Lower lobe of right lung (tissue), 2 donors: ENCODE measurements at regions not wholly inside any gene's neighbourhood (a gene's known extent, or its start where the extent isn't known, plus 50 kb on each side); places are given as distances from the start of the nearest gene placed in this dataset.
"Not testable (repeated sequence)": the region's sequence is repeated elsewhere in the genome, so short reads cannot be mapped to it uniquely, and the experiment has no call there.

Source experiments
- ATAC-seq, 2 donors: fragments of 200-7000 bp; cut with Tn5 transposase; one replicate each; pipeline ENCODE4 v1.9.1; 2020 to 2022; ENCODE audit warnings: mild to moderate bottlenecking in 2 of 2, moderate library complexity in 2 of 2
- DNase-seq: peaks from one replicate; pipeline ENCODE4 v3.0.0-alpha.2; 2020
- H3K27ac ChIP-seq: fragments of 200-600 bp; one replicate; pipeline ENCODE4 v1.8.0; 2022
- H3K27me3 ChIP-seq: fragments of 200-600 bp; one replicate; pipeline ENCODE4 v1.8.0; 2022; ENCODE audit warnings: low read depth
- H3K36me3 ChIP-seq: fragments of 200-600 bp; one replicate; pipeline ENCODE4 v1.8.0; 2022; ENCODE audit warnings: mild to moderate bottlenecking
- H3K4me1 ChIP-seq: fragments of 200-600 bp; one replicate; pipeline ENCODE4 v1.8.0; 2022
- H3K4me3 ChIP-seq: fragments of 200-600 bp; one replicate; pipeline ENCODE4 v1.8.0; 2022; ENCODE audit warnings: mild to moderate bottlenecking
- H3K9me3 ChIP-seq: fragments of 200-600 bp; one replicate; pipeline ENCODE4 v1.8.0; 2022
- intact Hi-C: fragments of 100-400 bp; cut with DNase I; formaldehyde crosslinking; loops from one replicate; pipeline ENCODE4 v1.11.0; 2022
- TF ChIP-seq, protein P1 (sequence below): fragments of 200-600 bp; IDR thresholded peaks from one replicate; pipeline ENCODE4 v1.8.0; 2022; ENCODE audit warnings: antibody characterized with exemption, mild to moderate bottlenecking
- donor health status: DM: no; HTN: yes; CAD: no; lungs with severe emphysema.

DNA sequence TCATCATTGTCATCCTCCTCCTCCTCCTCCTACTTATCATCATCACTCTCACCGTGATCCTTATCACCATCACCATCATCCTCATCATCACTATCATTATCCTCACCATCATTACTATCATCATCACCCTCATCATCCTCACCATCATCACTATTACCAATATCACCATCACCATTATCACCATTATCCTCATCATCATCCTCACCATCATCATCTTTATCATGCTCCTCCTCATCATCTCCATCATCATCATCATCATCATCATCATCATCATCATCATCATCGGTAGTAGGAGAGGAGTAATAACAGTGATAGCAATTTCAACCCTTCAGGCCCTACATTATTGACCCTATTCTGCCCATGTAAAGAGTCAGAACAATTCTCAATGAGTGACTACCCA is 345.9 kb upstream of the ZNF32 start:
- no peak for DNase-seq
- Histone ChIP-seq H3K4me3 (no peak overlapping the region), H3K9me3 (no peaks in the 10 kb centered on the region), H3K27me3 (no peaks in the 10 kb centered on the region), H3K36me3 (no peaks in the 10 kb centered on the region), H3K4me1 (peaks cover 6% of the 10 kb centered on the region), H3K27ac (no peak overlapping the region)
- TF ChIP-seq, protein P1, sequence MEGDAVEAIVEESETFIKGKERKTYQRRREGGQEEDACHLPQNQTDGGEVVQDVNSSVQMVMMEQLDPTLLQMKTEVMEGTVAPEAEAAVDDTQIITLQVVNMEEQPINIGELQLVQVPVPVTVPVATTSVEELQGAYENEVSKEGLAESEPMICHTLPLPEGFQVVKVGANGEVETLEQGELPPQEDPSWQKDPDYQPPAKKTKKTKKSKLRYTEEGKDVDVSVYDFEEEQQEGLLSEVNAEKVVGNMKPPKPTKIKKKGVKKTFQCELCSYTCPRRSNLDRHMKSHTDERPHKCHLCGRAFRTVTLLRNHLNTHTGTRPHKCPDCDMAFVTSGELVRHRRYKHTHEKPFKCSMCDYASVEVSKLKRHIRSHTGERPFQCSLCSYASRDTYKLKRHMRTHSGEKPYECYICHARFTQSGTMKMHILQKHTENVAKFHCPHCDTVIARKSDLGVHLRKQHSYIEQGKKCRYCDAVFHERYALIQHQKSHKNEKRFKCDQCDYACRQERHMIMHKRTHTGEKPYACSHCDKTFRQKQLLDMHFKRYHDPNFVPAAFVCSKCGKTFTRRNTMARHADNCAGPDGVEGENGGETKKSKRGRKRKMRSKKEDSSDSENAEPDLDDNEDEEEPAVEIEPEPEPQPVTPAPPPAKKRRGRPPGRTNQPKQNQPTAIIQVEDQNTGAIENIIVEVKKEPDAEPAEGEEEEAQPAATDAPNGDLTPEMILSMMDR, result no peak
- ATAC-seq, result no peak
- intact Hi-C loops, result no loop called here

DNA sequence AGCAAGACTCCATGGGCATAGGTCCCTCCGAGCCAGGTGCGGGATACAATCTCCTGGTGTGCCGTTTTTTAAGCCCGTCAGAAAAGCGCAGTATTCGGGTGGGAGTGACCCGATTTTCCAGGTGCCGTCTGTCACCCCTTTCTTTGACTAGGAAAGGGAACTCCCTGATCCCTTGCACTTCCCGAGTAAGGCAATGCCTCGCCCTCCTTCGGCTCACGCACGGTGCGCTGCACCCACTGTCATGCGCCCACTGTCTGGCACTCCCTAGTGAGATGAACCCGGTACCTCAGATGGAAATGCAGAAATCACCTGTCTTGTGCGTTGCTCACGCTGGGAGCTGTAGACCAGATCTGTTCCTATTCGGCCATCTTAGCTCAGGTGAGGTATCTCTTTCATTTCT is 344.1 kb upstream of the ZNF32 start:
- not testable (repeated sequence) for H3K27ac ChIP-seq

DNA sequence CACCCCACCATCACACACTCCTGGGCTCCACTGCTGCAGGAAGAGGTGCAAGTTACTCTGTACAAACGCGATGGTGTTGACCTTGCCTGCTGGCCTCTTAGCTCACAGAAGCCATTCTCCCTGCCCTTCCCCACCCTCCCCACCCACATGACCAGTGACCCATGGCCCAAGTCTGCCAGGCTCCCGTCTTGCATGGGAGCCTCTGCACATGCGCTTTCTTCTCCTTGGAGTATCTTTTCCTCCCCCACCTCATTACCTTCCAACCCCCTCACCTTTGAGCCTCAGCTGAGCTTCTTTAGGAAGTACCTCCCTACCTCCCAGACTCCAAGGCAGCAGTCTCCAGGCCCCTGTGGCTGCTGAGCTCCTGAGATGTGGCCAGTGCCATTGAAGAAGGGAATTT is 337.7 kb upstream of the ZNF32 start:
- intact Hi-C loops, result no loop called here
- Histone ChIP-seq H3K4me3 (no peak overlapping the region), H3K27ac (no peak overlapping the region), H3K27me3 (no peaks in the 10 kb centered on the region), H3K4me1 (no peaks in the 10 kb centered on the region), H3K36me3 (no peaks in the 10 kb centered on the region), H3K9me3 (no peaks in the 10 kb centered on the region)
- ATAC-seq (no peak), DNase-seq (no peak)
- TF ChIP-seq, protein P1, result no peak

More for the DNA sequence above, 344.1 kb upstream of the ZNF32 start:
- DNase-seq, H3K27me3 ChIP-seq, H3K36me3 ChIP-seq, H3K4me1 ChIP-seq, intact Hi-C loops, H3K4me3 ChIP-seq, H3K9me3 ChIP-seq, ATAC-seq: not testable (repeated sequence)

DNA sequence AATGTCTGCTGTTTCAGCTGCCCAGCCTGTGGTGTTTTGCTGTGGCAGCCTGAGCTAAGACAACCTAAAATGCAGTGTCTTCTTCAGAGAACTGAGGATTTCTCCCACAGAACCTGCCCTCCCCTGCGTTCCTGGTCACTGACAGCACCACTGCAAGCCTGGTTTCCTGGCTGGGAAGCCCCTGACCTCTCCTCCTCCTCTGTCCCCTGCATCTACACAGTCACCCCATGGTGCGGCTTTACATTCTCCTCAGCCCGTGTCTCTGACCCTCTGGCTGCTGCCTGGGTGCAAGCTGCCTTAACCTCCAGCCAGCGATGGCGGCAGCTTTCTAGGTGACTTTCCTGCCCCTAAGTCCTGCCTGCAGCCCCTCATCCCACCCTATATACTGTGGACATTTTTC is 337.3 kb upstream of the ZNF32 start:
- intact Hi-C loops, result no loop called here
- TF ChIP-seq, protein P1, result no peak
- Histone ChIP-seq H3K36me3 (no peaks in the 10 kb centered on the region), H3K27ac (no peak overlapping the region), H3K4me1 (peaks cover under 1% of the 10 kb centered on the region), H3K27me3 (no peaks in the 10 kb centered on the region), H3K4me3 (no peak overlapping the region), H3K9me3 (no peaks in the 10 kb centered on the region)
- ATAC-seq (no peak), DNase-seq (no peak)

DNA sequence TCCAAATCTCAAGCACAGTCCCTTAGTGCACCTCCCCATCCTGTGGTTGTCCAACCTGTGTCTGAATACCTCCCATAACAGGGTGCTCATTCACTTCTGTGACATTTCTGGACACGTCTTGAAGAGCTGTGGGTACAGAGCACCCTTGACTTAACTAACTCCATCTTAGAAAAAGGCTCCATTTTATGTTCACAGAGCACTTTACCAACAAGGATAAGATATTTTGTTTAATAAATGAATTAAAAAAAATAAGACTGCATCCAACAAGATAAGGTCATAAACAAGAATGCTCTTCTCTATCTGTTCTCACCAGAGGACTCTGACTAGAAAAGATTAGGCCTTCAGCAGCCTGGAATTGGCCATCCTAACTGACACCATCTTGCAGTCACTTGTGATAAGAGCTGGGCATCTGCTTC is 335.2 kb upstream of the ZNF32 start:
- H3K36me3 ChIP-seq, result no peaks in the 10 kb centered on the region
- no peak overlapping the region for H3K4me3 ChIP-seq
- no peaks in the 10 kb centered on the region for H3K27me3 ChIP-seq
- intact Hi-C loops, result no loop called here
- TF ChIP-seq, protein P1, result no peak
- peaks cover 8% of the 10 kb centered on the region for H3K4me1 ChIP-seq
- H3K27ac ChIP-seq, result no peak overlapping the region
- ATAC-seq (no peak), DNase-seq (no peak)
- no peaks in the 10 kb centered on the region for H3K9me3 ChIP-seq

DNA sequence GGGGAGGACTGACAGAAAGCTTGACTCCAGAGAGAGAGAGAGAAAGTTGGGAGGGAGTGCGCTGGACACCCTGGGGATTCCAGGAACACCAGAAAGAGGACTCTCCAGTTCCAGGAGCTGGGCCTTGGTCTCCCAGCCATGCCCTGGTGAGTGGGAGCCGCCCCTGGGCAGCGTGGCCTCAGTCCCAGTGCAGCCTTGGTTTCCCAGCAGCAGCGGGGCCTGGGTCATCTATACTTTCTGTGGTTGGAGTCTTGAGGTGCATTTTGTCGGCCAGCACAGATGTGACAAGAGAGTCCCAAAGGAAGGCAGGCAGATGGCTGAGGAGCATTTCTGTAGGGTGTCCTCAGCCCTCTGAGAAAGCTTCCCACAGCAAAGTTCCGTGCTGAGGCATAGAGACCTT is 334.7 kb upstream of the ZNF32 start:
- Histone ChIP-seq H3K4me1 (peaks cover 8% of the 10 kb centered on the region), H3K36me3 (no peaks in the 10 kb centered on the region), H3K4me3 (no peak overlapping the region), H3K9me3 (no peaks in the 10 kb centered on the region), H3K27ac (no peak overlapping the region), H3K27me3 (no peaks in the 10 kb centered on the region)
- no peak for ATAC-seq
- intact Hi-C loops, result no loop called here
- DNase-seq, result no peak
- TF ChIP-seq, protein P1, result no peak
